M059J (cell line): ENCODE measurements at regions not wholly inside any gene's neighbourhood (a gene's known extent, or its start where the extent isn't known, plus 50 kb on each side); places are given as distances from the start of the nearest gene placed in this dataset.

ENCODE experiments used
- DNase-seq: peaks from one replicate; pipeline ENCODE4 v3.0.0-alpha.2; 2012; ENCODE audit warnings: low read depth

DNA sequence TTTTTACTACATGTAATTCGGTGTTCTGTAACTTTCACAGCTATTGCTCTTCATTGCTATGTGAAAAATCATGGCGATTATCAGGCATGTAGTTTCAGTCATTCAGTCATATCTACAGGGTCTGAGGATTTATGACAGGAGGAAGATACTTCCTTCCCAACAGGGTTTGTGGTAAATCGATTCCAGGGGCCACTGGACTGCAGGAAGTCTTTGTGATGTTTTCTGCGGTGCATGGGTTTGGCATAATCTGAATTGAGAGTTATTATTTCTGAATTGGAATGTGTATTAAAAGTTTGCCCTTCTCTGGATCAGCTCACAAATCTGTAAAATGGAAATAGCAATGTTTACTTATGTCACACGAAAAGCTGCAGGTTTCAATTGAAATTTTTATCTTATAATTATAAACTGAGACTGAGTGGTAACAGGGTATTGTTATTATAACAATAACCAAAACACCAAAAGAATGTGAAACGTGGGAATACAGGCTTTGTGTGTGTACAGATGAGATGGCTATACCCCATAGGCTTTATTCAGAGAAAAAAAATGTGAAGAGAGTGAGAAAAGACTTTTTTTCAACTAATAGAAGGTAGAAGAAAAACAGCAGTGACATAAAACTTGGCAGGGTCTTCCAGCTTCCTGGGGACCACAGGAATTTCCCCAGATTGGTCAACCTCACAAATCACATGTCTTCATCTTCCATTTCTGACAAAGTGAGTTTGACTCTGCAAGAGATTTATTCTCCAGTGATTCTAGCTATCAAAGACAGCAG lies 307.7 kb upstream of the NFE2L3 start:
- peak; percentile 57 for DNase-seq

DNA sequence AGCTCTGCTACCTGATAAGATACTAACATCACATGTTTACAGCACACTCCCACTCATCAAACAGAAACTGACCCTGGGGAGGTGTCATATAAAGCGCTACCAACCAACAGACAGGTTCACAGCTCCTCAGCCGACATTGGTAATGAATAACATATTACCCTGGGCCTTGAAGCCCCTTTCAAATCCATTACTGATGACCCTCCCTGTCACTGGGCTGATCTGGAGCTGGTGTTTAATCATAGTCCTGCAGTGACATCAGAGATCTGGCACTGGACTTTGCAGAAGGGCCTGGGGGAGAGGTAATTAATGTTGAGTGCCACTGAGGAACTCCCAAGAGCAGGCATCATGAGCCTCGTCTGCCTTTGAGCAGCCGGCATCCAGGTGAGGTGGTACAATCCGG lies 306.5 kb upstream of the NFE2L3 start:
- no peak for DNase-seq

DNA sequence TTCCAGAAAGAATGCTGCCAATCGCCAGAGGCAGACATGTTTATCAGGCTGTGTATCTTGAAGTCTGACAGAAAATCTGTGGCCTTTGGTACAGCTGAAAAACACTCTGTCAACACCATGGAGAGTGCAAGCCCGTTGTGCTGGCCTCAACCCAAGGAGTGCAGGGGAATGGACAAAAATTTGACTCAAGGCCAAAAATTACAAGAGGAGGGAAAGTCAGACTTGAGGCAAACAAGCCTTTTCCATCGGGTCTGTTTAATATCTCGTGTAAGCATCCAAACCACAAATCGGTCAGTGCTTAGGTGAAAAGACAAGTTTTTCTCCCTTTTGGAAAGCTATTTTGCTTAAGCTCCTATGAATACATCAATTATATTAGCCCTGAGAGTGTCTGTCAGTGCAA lies 305.3 kb upstream of the NFE2L3 start:
- DNase-seq = peak; percentile 94

GRCh38 chr7:25847336-25848070 lies 304.5 kb upstream of the NFE2L3 start:
- peak; percentile 92 for DNase-seq

DNA sequence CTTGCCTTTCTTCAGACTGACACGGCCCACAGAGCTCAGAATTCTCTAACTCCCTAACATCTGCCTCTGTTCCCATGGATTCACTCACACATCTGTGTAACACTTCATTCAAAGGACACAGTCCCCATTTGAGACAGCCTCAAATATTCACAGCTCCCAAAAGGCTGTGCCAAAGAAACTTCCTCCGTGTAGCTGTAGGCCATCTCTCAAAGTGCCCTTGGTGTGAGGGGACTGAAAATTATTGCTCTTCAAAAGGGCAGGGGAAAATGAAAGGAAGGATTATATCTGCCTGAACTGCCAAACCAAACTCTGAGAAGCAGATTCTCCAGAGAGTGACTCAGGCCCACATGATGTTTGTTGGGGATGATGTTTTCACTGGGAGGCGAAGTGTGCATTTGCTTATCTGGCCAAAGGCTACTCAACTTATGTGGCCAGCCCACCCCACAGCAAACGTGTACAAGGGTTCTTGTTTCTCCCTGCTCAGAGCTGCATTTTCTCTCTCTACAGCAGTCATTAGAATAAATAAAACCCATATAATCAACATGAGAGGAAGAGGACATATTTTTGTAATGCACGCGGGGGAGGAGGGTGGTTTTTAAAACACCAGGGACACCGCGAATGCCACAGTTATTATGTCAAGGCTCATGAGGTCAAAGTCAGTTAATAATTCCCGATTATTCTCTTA lies 302.4 kb upstream of the NFE2L3 start:
- DNase-seq = peak; percentile 94

DNA sequence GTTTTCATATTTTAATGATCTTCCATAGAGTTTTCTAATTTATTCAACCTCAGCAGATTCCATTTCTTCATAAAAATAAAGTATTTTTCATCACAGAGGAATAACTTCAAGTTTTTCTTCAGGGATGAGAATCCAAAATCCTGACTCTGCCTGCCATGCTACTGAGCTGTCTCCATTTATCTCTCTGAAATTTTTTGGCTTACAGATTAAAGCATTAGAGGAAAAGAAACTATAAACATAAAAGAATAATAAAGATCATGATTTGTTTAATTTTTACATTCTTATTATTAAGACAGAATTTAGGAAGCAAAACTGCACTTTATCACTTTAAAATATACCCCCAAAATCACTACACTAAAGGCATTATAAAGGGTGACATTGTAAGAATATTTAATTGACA lies 301.8 kb upstream of the NFE2L3 start:
- no peak for DNase-seq

DNA sequence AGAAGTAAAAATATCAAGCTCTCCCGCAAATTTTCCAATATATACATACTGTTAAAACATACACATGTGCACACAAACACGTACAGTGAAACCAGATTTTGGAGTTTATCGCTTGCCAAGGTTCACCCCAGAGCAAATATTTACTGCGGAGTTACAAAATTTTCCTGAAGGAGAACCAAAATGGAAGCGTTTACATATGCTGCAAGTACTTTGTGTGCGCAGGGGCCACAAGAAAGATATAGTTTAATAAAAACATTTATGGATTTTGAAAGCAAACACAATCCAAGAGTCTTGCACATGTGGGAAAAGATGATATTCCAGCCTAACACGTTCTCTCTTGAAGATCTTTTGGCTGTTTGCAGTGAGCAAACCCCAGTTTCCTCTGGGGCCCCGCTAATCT lies 301.3 kb upstream of the NFE2L3 start:
- DNase-seq = no peak

GRCh38 chr7:25851332-25852210 lies 300.4 kb upstream of the NFE2L3 start:
- peak; percentile 85 for DNase-seq

DNA sequence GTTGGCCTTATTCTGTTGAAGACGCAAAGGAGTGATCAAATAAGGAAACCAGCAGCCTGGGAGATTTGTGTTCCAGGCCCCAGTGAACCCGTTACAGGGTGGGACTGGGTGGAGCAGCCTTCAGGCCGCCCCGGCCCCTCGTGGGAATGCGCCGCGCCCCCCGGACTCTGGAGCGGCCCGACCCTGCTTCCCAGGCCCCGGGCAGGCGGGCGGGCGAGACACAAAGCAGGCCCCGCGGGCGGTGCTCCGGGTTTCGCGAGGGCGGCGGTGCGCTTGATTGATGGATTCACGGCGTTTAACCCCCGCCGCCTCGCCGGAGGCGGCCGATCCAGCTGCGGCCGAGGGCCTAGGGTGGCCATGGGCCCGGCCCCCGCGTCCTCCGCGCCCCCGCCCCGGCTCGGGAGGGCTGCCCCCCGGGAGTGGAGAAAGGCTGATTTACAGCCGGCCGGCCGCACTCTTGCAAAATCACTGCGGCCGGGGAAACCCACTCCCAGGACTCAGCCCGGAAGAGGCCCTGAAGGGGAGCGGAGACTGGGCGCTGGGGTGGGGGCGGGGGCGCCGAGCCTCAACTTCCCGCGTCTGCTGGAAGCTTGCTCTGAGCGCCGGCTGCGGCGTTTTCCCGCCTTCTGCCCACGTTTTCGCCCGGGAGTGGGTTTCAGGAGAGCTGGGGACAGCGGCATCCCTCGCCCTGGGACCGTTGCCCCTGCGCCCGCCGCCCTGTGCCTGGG lies 299.6 kb upstream of the NFE2L3 start:
- peak; percentile 41 for DNase-seq

- no peak for DNase-seq
Observed at GRCh38 chr7:25852939-25853271, 299.1 kb upstream of the NFE2L3 start.

- no peak for DNase-seq
Observed at GRCh38 chr7:25853314-25853713, 298.7 kb upstream of the NFE2L3 start.

DNA sequence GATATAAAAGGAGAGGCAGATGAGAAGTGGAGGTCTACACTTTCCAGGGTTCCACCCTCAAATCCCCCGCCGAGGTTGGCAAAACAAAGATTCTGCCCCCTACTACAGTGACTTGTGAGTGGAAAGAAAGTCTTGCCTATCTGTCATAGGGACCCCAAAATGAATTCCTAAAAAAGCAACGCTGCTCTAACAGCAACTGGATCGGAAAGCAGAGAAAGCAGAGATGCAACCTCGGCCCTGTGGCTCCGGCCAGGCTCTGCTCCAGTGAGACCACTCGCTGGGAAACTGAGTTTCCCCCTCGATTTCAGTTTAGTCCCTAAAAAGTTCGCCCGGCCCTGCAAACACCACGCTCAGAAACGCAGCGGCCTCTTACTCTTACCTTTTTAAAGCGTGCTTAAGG lies 297.9 kb upstream of the NFE2L3 start:
- DNase-seq = no peak

- DNase-seq = peak; percentile 100
Observed at GRCh38 chr7:25854608-25855497, 297.1 kb upstream of the NFE2L3 start.

GRCh38 chr7:25855854-25856782 lies 295.9 kb upstream of the NFE2L3 start:
- peak; percentile 65 for DNase-seq

DNA sequence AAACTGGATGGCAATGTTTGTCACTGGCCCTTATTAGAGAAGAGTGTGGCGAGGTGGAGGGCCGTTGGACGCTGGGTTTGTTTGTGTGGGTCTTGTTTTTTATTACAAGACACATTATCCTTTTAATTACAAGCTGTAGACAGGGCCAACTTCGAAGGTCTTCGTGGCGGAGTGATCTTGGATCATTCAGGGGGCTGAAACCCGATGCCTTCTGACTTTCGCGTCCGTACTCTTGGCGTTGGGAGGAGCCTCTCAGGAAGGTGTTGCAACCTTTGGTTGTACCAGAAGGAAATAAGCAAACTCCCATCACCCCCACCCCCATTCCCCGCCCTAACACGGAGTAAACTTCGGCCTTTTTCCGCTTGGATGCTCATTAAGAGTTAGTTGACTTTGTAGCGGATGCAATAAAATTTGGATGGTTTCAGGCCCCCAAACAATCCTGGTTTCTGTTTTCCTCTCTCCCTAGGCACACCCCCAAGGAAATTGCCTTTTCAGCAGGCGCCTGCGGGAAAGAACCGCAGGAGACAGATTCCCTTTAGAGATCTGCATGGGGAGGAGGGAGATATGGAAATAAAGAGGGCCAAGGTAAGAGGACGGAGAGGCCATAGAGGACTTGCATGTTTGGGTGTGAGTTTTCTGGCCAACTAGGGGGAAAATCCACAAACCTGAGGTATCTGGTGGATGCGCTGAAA lies 294.5 kb upstream of the NFE2L3 start:
- DNase-seq = peak; percentile 94

DNA sequence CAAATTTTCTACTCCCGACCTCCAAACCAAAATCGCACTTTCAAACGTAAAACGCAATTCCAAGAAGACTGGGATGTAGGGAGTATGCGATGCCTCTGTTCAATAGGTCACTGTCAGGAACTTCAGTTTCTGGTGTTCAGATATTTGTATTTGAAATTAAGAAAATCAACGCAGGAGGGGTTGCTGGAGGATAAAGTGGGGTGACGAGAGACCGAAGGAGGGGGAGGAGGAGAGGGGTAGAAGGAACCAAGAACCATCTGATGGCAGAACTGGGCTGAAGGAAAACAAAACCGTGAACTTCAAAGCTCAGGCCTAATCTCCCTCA lies 293.8 kb upstream of the NFE2L3 start:
- DNase-seq = no peak

DNA sequence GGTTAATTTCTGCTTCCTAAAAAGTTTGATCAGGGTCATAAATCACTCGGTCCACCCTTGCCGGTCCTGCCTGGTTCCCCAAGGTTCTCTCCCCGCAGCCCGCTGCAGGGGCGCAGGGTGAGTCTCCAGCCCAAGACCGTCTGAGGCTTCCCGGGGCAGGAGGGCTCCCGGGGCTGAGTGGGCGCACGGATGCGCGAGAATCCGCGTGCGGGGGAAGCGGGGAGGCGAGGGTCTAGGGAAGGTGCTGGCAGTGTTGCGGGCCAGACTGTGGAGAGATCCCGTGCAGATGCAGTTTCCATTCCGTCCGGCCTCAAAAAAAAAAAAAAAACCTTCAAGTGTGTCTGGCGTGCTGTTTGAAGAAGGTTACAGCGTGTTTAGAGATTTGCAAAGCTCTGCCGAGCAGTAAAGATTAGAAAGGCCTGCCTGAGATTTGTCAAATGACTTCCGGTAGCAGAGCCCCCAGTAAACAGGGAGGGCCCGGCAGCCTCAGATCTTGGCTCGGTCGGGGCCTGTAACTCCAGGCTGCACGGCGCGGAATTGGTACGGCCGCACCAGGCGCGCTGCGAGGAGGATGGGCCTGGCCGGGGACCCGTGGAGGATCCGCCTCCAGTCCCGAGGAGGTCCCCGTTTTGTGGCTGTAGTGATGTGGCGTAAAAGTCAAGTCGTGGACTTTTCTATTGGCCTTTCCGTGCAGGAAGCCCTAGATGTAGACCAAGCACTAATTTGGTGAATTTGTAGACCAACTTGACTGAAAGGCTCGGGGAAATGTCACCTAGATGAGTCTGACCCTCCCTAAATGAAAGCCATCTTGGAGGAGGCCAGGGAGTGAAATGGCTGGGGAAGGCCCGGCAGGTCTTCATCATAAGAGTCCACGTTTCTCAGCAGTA lies 293.2 kb upstream of the NFE2L3 start:
- peak; percentile 47 for DNase-seq
